CD14-positive monocyte (primary cell): ENCODE measurements at regions not wholly inside any gene's neighbourhood (a gene's known extent, or its start where the extent isn't known, plus 50 kb on each side); places are given as distances from the start of the nearest gene placed in this dataset.

Experiments
- DNase-seq, 3 donors: peaks; one replicate each; pipeline ENCODE4 v3.0.0-alpha.2; 2011 to 2022
- H2AFZ ChIP-seq: 2 replicates; pipeline ENCODE4 v1.6.0; 2012; ENCODE audit warnings: mild to moderate bottlenecking, low read depth, low read length, inconsistent platforms; ENCODE audit not compliant: insufficient read depth, poor library complexity, severe bottlenecking
- H3K27ac ChIP-seq, 2 donors: 1 replicate in 1 of 2; 2 replicates in 1 of 2; pipeline ENCODE4 v1.5.1; 2012 to 2013; ENCODE audit warnings: low read length in 2 of 2, control low read depth in 1 of 2, inconsistent platforms in 1 of 2, low read depth in 1 of 2, mild to moderate bottlenecking in 1 of 2
- H3K27me3 ChIP-seq, 2 donors: one replicate each; pipeline versions ENCODE4 v1.6.0 to v1.6.1; 2011 to 2013; ENCODE audit warnings: low read length in 2 of 2; ENCODE audit not compliant: control insufficient read depth in 2 of 2, insufficient read depth in 2 of 2
- H3K36me3 ChIP-seq, 2 donors: replicated peaks in 1 of 2; 1 replicate in 1 of 2; 2 replicates in 1 of 2; pipeline versions ENCODE4 v1.5.1 to v1.6.1; 2012 to 2013; ENCODE audit warnings: low read length in 2 of 2, control low read depth in 1 of 2, inconsistent platforms in 1 of 2, mild to moderate bottlenecking in 1 of 2; ENCODE audit not compliant: insufficient read depth in 2 of 2, control insufficient read depth in 1 of 2
- H3K4me1 ChIP-seq, 2 donors: 1 replicate in 1 of 2; 2 replicates in 1 of 2; pipeline versions ENCODE4 v1.5.1 to v1.6.1; 2012 to 2013; ENCODE audit warnings: low read length in 2 of 2, control low read depth in 1 of 2, inconsistent platforms in 1 of 2, mild to moderate bottlenecking in 1 of 2, moderate library complexity in 1 of 2; ENCODE audit not compliant: insufficient read depth in 2 of 2, control insufficient read depth in 1 of 2
- H3K4me2 ChIP-seq: replicated peaks from 2 replicates; pipeline ENCODE3; 2012; ENCODE audit warnings: low read length, moderate library complexity, mild to moderate bottlenecking; ENCODE audit not compliant: poor library complexity, severe bottlenecking; ENCODE audit errors: extremely low read depth
- H3K4me3 ChIP-seq, 3 experiments: fragments of 200-600 bp in 1 of 3; sonication (generic) in 1 of 3; replicated peaks in 1 of 3; 1 replicate in 2 of 3; 2 replicates in 1 of 3; pipeline ENCODE4 v1.5.1; 2011 to 2013; ENCODE audit warnings: low read length in 3 of 3, mild to moderate bottlenecking in 3 of 3, control low read depth in 2 of 3, low read depth in 2 of 3, inconsistent platforms in 1 of 3, moderate library complexity in 1 of 3
- H3K79me2 ChIP-seq: 2 replicates; pipeline ENCODE4 v1.6.0; 2012; ENCODE audit warnings: mild to moderate bottlenecking, control low read depth, inconsistent platforms, low read length, moderate library complexity; ENCODE audit not compliant: insufficient read depth
- H3K9ac ChIP-seq: 2 replicates; pipeline ENCODE4 v1.6.0; 2017; ENCODE audit warnings: low read length, mild to moderate bottlenecking; ENCODE audit not compliant: insufficient read depth, poor library complexity, severe bottlenecking
- H3K9me3 ChIP-seq, 2 donors: replicated peaks in 1 of 2; 1 replicate in 1 of 2; 2 replicates in 1 of 2; pipeline versions ENCODE4 v1.5.1 to v1.6.1; 2012 to 2013; ENCODE audit warnings: low read length in 2 of 2, control low read depth in 1 of 2; ENCODE audit not compliant: control insufficient read depth in 1 of 2, insufficient read depth in 1 of 2
- H4K20me1 ChIP-seq: 2 replicates; pipeline ENCODE4 v1.6.0; 2012; ENCODE audit warnings: mild to moderate bottlenecking, low read length, control low read depth, moderate library complexity; ENCODE audit not compliant: insufficient read depth
- H3K27ac Mint-ChIP-seq, 7 donors: one replicate each; pipeline ENCODE4 v1.8.0; 2020; ENCODE audit warnings: mild to moderate bottlenecking in 7 of 7, mixed read lengths in 7 of 7, moderate library complexity in 6 of 7, inconsistent platforms in 2 of 7
- H3K27me3 Mint-ChIP-seq, 3 donors: one replicate each; pipeline ENCODE4 v1.8.0; 2021 to 2022; ENCODE audit warnings: low read depth in 3 of 3, mild to moderate bottlenecking in 3 of 3, mixed read lengths in 3 of 3, moderate library complexity in 3 of 3, inconsistent platforms in 1 of 3
- H3K36me3 Mint-ChIP-seq, 2 donors: one replicate each; pipeline ENCODE4 v1.8.0; 2020; ENCODE audit warnings: mixed read lengths in 2 of 2, inconsistent platforms in 1 of 2, mild to moderate bottlenecking in 1 of 2
- H3K4me1 Mint-ChIP-seq: one replicate; pipeline ENCODE4 v1.8.0; 2020; ENCODE audit warnings: mild to moderate bottlenecking, mixed read lengths
- H3K4me3 Mint-ChIP-seq, 2 donors: one replicate each; pipeline ENCODE4 v1.8.0; 2020; ENCODE audit warnings: mild to moderate bottlenecking in 2 of 2, mixed read lengths in 2 of 2, moderate library complexity in 1 of 2
- H3K9me3 Mint-ChIP-seq, 7 donors: one replicate each; pipeline ENCODE4 v1.8.0; 2020 to 2022; ENCODE audit warnings: mixed read lengths in 7 of 7, mild to moderate bottlenecking in 6 of 7, moderate library complexity in 6 of 7, inconsistent platforms in 2 of 7
- whole genome bisulfite sequencing: methylation state at CpG from one replicate; pipeline ENCODE4 v1.1.5; 2013; ENCODE audit warnings: missing lambda C conversion rate; ENCODE audit not compliant: insufficient coverage; 5-methylcytosine and 5-hydroxymethylcytosine counted together
- intact Hi-C, 2 donors: fragments of 100-400 bp; cut with micrococcal nuclease; formaldehyde crosslinking; loops; one replicate each; pipeline versions ENCODE4 v1.15.0 to v1.15.1; 2023
- TF ChIP-seq, protein P1 (sequence below): fragments of 200-600 bp; IDR thresholded peaks from one replicate; pipeline ENCODE4 v1.8.0; 2022; ENCODE audit warnings: antibody characterized with exemption, mild to moderate bottlenecking

DNA sequence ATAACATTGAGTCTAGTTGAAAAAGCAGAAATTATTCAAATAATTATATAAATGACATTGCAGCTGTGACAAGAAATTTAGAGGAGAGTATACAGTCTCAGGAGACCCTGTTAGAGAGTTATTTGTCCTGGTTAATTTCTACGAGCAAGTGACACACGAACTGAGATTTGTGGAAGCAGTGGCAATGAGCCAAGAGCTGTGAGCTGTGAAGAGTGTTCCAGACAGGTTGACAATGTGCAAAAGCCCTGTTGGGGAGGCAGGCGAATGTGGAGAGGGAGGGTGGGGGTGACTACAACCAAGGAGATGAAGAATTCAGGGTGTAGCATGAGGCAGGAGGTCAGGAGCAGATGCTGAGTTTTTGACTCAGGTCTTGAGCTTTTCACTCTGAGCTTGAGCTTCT lies 620.2 kb upstream of the TENM4 start:
- H3K4me1 ChIP-seq, result no peaks in the 10 kb centered on the region
- Mint-ChIP-seq H3K4me1 (no peaks in the 10 kb centered on the region), H3K27me3 (no peaks in the 10 kb centered on the region), H3K27ac (no peak overlapping the region), H3K4me3 (no peak overlapping the region), H3K9me3 (peaks cover 2 to 5% (median 3%) of the 10 kb centered on the region in 7 donors), H3K36me3 (no peaks in the 10 kb centered on the region)
- TF ChIP-seq, protein P1, sequence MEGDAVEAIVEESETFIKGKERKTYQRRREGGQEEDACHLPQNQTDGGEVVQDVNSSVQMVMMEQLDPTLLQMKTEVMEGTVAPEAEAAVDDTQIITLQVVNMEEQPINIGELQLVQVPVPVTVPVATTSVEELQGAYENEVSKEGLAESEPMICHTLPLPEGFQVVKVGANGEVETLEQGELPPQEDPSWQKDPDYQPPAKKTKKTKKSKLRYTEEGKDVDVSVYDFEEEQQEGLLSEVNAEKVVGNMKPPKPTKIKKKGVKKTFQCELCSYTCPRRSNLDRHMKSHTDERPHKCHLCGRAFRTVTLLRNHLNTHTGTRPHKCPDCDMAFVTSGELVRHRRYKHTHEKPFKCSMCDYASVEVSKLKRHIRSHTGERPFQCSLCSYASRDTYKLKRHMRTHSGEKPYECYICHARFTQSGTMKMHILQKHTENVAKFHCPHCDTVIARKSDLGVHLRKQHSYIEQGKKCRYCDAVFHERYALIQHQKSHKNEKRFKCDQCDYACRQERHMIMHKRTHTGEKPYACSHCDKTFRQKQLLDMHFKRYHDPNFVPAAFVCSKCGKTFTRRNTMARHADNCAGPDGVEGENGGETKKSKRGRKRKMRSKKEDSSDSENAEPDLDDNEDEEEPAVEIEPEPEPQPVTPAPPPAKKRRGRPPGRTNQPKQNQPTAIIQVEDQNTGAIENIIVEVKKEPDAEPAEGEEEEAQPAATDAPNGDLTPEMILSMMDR, result no peak
- no peaks in the 10 kb centered on the region for H3K27me3 ChIP-seq
- H3K9ac ChIP-seq, result no peak overlapping the region
- no peak overlapping the region for H3K4me3 ChIP-seq
- H3K79me2 ChIP-seq, result no peaks in the 10 kb centered on the region
- 81% methylated on average over 3 of the region's 3 CpGs for WGBS
- DNase-seq, result no peak
- H3K4me2 ChIP-seq, result no peak overlapping the region
- intact Hi-C loops, result no loop called here
- no peak overlapping the region for H3K27ac ChIP-seq
- H4K20me1 ChIP-seq, result no peaks in the 10 kb centered on the region
- no peaks in the 10 kb centered on the region for H3K36me3 ChIP-seq
- H2AFZ ChIP-seq, result no peak overlapping the region
- H3K9me3 ChIP-seq, result no peaks in the 10 kb centered on the region

DNA sequence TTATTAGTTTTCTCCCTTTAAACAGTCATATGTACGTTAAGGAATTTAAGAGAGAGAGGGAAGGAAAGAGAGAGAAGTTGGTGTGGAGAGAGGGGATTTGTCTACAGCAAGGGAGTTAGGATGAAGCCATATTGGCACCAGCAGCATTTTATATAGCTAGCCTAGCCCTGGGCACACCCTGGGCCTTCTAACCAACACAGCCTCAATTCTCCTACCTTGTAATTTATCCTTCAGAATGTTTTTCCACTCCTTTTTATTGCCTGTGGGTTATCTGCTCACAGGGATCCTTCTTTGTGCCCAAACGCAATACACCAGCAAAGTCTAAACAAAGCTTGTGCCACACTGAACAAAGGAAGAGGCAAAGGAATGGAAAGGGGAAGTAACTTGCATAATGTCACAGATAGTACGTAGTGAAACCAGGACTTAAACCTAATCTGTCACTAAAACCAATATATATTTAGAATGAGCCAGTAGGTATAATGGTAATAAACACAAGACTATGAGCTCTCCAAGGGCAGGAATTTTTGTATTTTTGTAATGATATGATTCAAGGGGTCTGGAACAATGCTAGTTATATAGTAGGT lies 613.8 kb upstream of the TENM4 start:
- Histone ChIP-seq H4K20me1 (no peaks in the 10 kb centered on the region), H3K4me3 (no peak overlapping the region), H3K9me3 (no peaks in the 10 kb centered on the region), H3K79me2 (no peaks in the 10 kb centered on the region), H3K27ac (no peak overlapping the region), H3K4me2 (no peak overlapping the region), H2AFZ (no peak overlapping the region), H3K4me1 (no peaks in the 10 kb centered on the region), H3K36me3 (no peaks in the 10 kb centered on the region), H3K9ac (no peak overlapping the region), H3K27me3 (no peaks in the 10 kb centered on the region)
- H3K4me1 Mint-ChIP-seq, result no peaks in the 10 kb centered on the region
- TF ChIP-seq, protein P1, result no peak
- H3K27me3 Mint-ChIP-seq, result peaks cover 0 to 2% (median 0%) of the 10 kb centered on the region in 3 donors
- no peak overlapping the region for H3K4me3 Mint-ChIP-seq
- H3K36me3 Mint-ChIP-seq, result no peaks in the 10 kb centered on the region
- H3K9me3 Mint-ChIP-seq, result peaks cover 0 to 15% (median 3%) of the 10 kb centered on the region in 7 donors
- H3K27ac Mint-ChIP-seq, result no peak overlapping the region
- WGBS, result no CpG with 5 or more reads among the region's 3 CpGs
- no peak for DNase-seq
- intact Hi-C loops, result no loop called here
